ENCODE measurements at regions not wholly inside any gene's neighbourhood (a gene's known extent, or its start where the extent isn't known, plus 50 kb on each side); places are given as distances from the start of the nearest gene placed in this dataset.

- Mint-ChIP-seq H3K4me1 (peaks cover 31% of the 10 kb centered on the region), H3K4me3 (no peak overlapping the region; the same call in 2 of the 3 replicates), H3K27ac (no peak overlapping the region), H3K27me3 (ENCODE audit: insufficient read depth, low read depth, poor library complexity) (peaks cover 8% of the 10 kb centered on the region), H3K36me3 (ENCODE audit: low read depth) (no peaks in the 10 kb centered on the region; the same call in 2 of the 3 replicates), H3K9me3 (no peaks in the 10 kb centered on the region; the same call in 2 of the 3 replicates)
- H3K79me2 ChIP-seq (replicated peaks; ENCODE audit: insufficient read depth) = no peaks in the 10 kb centered on the region
- H4K20me1 ChIP-seq (replicated peaks; ENCODE audit: insufficient read depth) = no peaks in the 10 kb centered on the region
- H3F3A ChIP-seq (replicated peaks; ENCODE audit: low read depth) = no peaks in the 10 kb centered on the region
- H3K4me1 ChIP-seq (ENCODE audit: insufficient read depth) = peaks cover 20% of the 10 kb centered on the region
- no peak overlapping the region for H3K4me2 ChIP-seq
- H3K9me2 ChIP-seq (ENCODE audit: insufficient read depth) = 0 out of 2 replicates have a peak, but pooled peaks cover 3% of the 10 kb centered on the region
- DNase-seq (ENCODE audit: low spot score) (no peak), ATAC-seq (no peak)
- no peak overlapping the region for H3K4me3 ChIP-seq
- no peak overlapping the region for H2AFZ ChIP-seq
- H3K27me3 ChIP-seq (ENCODE audit: insufficient read depth) = no peaks in the 10 kb centered on the region
- H3K27ac ChIP-seq (ENCODE audit: low read depth) = no peak overlapping the region
- H3K36me3 ChIP-seq (ENCODE audit: insufficient read depth) = no peaks in the 10 kb centered on the region
- TF ChIP-seq ETS1 (IDR thresholded peaks at IDR 0.05) = no peak
- no peak for TF ChIP-seq ZNF114 (CRISPR knock-in tag; IDR thresholded peaks at IDR 0.05)
- TF ChIP-seq EZH2 (IDR thresholded peaks at IDR 0.05; ENCODE audit: low read depth, unreplicated experiment) = no peak
- no peak for TF ChIP-seq STAT1 (IDR thresholded peaks at IDR 0.05; ENCODE audit: unreplicated experiment)
- no peak for TF ChIP-seq REST (IDR thresholded peaks at IDR 0.05; ENCODE audit: unreplicated experiment)
- TF ChIP-seq ZNF462 (CRISPR knock-in tag; IDR thresholded peaks at IDR 0.05) = no peak
- TF ChIP-seq CTCF (conservative IDR thresholded peaks at IDR 0.05; ENCODE audit: low read depth in 2 of 2) = no peak
- TF ChIP-seq JUNB (IDR thresholded peaks at IDR 0.05; ENCODE audit: unreplicated experiment) = no peak
- TF ChIP-seq EZH2phosphoT487 (IDR thresholded peaks at IDR 0.05; ENCODE audit: unreplicated experiment) = no peak
- no peak for TF ChIP-seq NANOG (IDR thresholded peaks at IDR 0.05; ENCODE audit: borderline replicate concordance)
- no peak for TF ChIP-seq POLR2AphosphoS5 (IDR thresholded peaks at IDR 0.05; ENCODE audit: low read depth)
- no peak for TF ChIP-seq ZNF331 (CRISPR knock-in tag; IDR thresholded peaks at IDR 0.05; ENCODE audit: low read depth)
- TF ChIP-seq CREB1 (CRISPR knock-in tag; IDR thresholded peaks at IDR 0.05; ENCODE audit: low read depth) = no peak
Observed at GRCh38 chr1:43057567-43057966, 98.9 kb upstream of the SLC2A1 start.
